Ammon's horn (tissue), 1 donor: ENCODE measurements at regions not wholly inside any gene's neighbourhood (a gene's known extent, or its start where the extent isn't known, plus 50 kb on each side); places are given as distances from the start of the nearest gene placed in this dataset.
"Not testable (repeated sequence)": the region's sequence is repeated elsewhere in the genome, so short reads cannot be mapped to it uniquely, and the experiment has no call there.

Experiments used
- DNase-seq: peaks from one replicate; pipeline ENCODE4 v3.0.0-alpha.2; 2016; ENCODE audit warnings: low spot score

DNA sequence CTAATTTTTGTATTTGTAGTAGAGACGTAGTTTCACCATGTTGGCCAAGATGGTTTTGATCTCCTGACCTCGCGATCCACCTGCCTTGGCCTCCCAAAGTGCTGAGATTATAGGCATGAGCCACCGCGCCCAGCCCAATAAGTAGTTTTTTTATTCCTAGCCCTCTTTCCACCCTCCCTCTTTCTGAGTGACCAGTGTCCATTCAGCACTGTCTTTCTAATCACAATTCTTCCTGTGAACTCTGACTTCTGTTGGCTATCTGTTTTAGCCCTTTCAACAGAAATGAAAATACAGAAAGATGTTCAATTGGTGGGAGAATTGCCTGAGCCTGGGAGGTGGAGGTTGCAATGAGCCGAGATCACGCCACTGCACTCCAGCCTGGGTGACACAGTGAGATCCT is 122.3 kb upstream of the LIFR start:
- peak; percentile 38 for DNase-seq

DNA sequence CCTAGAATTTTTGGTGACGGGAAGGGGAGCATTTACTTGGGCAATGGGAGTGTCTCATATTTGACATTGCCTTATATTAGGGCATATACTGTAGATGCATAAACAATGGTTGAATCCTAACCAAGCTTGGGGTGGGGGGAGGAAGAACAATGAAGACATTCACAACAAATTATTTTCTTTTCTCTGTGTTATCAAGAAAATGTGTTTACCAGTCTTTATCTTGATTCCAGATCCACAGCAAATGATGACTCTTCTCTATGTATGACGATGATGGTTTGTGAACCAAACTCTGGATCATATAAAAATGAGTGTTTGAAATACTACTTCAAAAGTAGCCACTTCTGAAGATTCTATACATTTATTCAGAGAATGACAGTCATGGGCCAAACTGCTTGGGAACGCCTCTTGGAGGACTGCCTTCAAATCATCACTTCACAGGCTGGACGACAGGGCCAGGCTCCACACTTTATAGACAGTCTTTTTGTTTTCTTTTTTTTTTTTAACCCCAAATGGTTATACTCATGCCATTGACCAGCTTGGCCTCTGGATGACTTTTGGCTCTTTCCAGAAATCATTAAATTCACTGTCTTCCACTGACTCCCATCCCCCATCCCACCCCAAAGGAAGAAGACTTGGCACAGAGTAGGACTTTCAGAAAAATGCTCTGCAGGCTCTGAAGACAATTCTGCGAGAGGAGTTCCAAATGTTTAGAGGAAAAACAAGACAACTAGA is 123.8 kb upstream of the LIFR start:
- peak; percentile 60 for DNase-seq

DNA sequence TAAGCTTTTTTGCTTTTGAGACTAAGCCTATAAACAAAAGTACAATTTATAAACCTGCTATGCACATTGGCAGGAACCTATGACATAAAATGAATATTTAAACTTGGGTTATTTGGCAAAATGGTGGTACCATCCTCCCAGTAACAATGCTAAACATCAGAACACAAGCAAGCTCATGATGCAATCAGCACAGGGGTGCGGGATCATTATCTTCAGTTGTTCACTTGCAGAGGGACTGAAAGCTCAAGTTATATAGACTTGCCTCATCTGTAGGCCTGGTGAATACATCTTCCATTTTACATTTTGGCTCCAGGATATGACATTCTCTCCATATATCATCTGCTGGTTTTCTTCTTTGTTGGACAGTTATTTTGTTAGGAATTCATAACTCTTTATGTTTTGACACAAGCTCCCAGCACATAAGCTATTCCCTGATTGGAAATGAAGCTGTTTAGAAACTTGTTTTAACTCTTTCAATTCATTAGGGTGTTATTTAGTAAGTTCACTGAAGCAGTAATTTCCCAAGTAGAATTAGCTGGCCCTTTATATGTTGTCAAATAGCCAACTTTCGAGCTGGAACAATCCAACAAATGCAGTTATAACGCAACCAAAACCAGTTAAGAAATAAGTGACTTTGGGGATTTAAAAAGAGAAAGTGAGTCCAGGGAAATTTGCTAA is 124.7 kb upstream of the LIFR start:
- DNase-seq, result no peak

DNA sequence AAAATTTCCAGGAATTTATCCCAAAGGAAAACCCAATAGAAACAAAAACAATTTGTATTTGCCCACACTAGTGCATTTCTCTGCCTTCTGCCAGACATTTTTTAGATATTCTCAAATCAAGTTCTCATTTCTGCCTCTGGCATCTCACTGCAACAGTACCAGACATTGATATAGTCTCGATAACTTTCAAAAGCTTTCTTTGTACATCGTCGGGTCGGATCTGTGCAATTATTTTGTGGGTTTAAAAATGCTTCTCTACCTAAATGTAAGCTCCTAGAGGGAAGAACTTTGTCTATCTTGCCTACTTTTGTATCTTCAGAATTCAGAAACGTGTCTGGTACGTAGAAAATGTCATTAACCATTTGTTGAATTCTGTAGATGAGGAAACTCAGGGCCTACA is 125.5 kb upstream of the LIFR start:
- DNase-seq, result no peak

DNA sequence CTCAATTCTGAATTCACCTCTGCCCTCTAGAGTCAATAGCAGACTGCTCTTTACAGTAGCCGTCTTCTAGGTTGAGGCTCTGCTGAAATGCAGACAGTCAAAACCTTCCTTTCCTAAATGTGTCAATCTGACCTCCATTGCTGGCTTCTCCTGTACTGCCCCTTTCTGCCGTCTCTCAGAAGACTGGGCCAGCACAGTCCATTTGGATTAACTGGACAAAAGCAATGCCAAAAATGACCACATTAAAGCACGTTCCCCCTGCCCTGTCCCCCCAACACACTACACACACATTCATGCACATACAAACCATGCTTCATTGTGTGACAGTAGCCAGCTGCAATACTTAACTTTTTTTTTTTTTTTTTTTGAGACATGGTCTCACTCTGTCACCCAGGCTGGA is 130.2 kb upstream of the LIFR start:
- DNase-seq, result no peak

DNA sequence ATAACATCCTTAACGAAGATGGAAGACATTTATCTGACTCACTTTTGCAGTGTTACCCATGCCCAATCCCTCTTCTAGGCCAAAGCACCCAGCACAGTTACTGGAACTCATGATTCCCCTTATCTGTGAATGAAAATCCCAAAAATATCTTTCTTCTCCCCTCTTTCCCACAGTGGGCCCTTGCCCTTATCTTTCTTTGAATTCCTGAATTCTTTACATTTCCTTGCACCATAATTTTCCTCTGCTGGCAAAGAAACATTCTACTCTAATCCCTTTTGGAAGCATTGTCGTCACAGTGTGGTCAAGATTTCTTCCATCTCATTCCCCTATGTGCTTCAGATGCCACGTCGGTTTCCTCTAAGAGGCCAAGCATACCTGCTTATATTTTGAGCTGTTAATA is 135.9 kb upstream of the LIFR start:
- no peak for DNase-seq

DNA sequence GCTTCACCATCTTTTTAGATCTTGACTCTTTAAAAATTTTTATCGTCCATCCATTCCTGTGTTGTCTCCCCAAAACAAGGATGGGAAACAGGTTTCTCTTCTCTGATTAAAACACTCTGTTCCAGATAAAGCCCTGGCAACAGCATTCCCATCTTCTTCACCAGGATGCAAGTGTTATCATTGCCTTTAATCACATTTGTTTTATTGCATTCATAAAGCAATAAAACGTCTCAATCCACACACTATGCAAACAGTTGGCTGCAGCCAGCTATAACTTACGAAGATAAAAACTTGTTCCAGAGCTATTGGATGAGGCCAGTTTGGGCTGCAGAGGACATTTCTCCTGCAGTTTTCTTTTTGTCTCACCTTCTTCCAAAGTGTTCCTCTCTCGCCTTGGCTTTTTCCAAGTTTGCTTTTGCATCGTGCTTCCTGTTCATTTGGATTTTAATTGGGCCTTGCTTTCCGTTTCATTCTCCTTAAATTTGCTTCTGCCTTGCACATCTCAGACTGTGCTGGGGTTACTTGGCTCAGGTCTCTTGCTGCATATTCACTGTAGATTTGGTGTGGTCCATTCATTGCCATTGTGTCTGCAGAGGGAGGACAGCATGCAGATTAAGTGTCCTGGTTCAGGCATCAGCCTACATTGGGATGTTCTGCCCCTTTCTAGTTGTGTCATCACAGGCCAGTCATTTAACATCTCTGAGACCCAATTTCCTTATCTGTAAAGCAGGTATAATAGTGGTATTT is 136.5 kb upstream of the LIFR start:
- no peak for DNase-seq

DNA sequence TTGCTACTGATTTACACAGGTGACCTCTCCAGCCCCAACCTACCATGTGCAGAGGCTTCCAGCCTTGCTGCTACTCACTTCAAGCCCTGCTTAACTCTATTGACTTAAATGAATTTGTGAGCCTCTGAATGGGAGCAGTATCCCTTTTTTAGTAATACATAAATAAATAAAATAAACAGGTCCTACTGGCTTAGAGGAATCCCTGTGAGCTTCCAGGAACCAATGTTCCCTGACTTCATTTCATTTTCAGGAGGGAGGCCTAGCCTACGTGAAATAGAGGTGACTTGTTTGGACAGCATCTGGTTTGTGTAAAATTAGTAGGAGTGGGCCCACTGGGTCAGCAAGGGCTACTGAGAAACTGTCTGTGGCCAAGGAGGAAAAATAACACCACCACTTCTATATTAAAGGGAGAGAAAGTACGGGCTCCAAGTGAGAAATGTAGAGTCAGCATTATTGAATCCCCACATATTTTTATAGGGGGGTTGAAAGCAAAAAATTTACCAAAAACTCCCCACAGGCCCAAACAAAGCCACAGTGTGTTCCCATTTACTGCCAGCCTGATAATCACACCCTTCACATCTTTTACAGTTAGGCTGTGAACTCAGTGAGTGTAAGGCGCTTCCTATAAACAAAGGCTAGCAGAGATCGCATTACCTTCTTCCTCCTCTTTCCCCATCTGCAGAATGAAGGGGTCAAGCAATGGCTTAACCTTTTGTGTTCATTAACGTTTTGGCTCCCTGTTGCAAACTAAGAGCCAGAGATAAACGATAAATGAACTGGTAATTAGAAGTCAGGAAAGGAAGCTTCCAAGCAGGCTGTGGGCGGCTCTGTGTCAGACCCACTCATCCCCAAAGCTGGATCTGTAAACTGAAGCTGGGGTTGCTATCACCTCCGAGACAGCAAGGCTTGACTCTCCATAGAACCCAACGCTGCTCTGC is 138.8 kb upstream of the LIFR start:
- no peak for DNase-seq

DNA sequence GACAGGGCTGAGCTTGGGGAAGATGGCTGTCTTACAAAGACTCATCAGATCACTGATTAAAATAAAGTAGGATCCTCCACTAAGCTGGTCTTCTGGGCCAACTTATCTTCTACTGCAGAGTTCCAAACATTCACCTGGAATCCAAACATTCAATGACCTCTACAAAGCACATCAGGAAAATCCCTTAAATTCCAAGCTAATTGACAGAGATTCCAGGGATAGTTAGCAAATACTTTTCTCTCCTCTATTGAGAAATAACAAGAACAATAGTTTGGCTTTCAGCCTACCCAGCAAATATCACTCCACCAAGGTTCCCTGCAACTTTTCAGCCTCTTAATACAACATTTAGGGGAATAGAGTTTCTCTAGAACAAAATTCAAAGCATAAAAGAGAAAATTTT is 140.6 kb upstream of the LIFR start:
- no peak for DNase-seq

DNA sequence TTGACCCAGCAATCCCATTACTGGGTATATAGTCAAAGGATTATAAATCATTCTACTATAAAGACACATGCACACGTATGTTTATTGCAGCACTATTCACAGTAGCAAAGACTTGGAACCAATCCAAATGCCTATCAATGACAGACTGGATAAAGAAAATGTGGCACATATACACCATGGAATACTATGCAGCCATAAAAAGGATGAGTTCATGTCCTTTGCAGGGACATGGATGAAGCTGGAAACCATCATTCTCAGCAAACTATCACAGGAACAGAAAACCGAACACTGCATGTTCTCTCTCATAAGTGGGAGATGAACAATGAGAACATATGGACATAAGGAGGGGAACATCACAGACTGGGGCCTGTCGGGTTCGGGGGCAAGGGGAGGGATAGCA is 140.3 kb upstream of the OSMR start:
- DNase-seq, result not testable (repeated sequence)

DNA sequence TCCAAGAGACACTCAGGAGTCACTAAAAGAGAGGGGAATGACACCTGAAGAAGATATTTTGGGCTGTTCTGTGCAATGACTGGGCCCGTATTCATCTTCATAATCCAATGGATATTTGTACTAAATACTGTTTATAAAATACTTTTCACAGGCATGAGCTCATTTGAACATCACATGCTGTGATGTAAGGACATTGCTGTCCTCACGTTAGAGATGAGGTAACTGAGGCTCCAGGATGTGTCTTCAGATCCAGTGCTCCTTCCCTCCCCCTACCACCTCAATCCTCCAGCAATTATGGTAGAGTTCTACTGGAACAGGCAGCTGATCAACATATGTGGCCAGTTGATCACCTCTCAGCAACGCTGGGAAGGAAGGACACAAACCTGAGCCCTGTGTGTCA is 139.4 kb upstream of the OSMR start:
- no peak for DNase-seq

DNA sequence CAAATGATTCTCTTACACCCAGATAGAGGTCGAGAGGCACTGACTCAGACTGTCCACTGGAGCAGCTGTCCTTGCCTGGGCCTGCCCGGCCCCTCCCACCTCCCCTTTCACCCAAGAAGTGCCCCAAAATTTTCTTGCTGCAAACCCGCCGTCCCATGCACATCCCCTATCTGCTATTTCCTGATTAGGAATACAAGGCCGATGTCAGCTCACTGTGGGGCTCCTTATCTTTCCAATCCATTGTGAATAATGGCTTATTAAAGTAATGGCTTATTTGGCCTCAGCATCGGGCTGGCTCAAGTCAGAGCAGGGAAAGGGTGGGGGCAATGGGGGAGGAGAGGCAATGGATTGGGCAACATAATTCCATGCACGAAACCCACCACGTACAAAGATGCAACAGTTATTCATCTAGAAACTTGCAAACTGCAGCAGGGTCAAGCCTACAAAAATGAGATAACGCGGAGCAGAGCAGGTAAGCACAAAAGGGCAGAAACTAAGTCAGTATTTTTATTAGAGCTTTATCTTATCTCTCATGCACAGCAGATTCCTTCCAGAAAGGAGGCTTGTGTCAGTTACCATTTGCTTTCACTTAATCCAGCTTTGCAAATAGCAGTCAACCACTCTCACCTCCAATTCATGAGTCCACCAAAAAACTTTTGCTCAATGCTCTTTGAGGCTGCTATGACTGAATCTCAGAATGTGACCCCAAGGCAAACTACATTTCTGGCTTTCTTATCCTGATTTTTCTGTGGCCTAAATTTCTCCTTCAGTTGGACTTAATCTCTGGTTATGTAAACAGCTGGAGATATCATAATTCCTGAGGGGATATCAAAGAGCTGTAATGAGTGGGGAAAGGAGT is 138.2 kb upstream of the OSMR start:
- DNase-seq, result no peak

DNA sequence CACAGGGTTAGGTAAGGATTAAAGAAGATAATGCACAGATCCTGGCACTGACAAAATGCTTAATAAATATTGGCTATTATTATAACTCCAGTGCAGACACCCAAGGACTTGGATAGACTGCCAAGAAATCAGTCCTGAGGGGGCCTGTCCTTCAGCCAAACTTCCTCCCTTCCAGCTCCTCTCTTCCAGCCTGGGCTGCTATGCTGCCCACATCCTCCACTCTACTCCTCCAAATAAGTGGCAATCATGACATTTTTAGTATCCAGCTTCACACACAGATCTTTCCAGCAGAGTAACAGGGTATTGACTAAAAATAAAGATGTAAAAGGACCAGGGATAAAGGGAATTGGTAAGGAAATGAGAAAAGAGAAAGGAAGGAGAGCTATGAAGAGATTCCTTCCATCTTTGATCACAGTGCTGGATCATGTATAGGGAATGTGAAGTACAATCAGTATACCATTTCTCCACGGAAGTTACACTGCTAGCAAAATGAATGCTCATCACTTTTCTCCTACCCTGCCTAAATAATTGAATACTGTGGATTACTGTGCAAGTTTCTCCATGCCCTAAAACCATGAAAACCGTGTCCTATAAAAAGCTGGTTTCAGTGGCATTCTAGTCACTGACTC is 136.0 kb upstream of the OSMR start:
- peak; percentile 21 for DNase-seq

DNA sequence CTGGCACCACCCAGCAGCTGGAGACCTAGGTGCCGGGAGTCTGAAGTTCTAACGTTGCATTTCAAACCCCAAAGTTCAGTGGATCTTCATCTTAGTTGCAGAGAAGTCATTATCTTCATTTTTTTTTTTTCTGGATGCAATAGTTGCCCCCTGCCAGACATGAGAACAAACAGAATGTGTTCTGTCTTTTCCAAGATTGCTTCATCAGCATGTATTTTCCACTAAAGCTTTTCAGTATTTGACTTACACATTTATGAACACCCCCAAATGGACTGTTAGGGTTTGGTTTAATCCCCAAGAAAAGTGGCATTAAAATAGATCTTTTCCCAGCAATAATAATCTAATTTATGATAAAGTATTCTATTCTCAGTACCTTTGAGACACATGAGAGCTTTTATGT is 135.2 kb upstream of the OSMR start:
- DNase-seq, result no peak

DNA sequence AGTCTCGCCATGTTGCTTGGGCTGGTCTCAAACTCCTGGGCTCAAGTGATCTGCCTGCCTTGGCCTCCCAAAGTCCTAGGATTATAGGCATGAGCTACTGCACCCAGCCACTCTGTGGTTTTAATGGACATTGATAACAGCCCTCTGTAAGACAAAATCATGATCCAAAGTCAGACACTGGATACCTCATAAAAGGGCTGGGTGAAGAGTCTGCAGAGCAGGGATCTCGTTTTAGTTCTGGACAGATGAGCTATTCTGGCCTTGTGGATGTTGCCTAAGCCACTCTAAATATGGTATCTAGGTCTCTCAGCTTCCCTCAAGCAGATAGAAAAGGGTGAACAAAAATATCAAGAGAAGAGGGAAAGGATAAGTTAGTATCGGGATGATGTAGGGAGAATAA is 133.4 kb upstream of the OSMR start:
- DNase-seq, result no peak

DNA sequence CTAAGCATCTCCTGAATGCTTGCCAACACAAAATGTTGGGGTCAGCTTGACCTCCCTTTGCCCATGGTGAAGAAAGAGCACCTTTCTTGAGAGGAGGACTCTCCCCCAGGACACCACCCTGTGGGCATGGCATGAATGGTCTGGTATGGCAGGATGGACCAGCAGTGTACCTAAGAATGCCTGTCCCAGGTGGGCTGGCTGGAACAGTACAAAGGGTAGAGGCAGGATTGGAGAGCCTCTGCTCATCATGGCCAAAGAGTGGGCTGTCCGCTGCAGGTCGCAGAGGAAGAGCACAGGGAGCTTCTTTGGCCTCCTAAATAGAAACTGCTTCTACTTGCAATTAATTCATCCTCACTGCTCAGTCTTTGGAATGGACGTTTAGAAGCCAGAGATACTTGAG is 131.6 kb upstream of the OSMR start:
- DNase-seq, result no peak

DNA sequence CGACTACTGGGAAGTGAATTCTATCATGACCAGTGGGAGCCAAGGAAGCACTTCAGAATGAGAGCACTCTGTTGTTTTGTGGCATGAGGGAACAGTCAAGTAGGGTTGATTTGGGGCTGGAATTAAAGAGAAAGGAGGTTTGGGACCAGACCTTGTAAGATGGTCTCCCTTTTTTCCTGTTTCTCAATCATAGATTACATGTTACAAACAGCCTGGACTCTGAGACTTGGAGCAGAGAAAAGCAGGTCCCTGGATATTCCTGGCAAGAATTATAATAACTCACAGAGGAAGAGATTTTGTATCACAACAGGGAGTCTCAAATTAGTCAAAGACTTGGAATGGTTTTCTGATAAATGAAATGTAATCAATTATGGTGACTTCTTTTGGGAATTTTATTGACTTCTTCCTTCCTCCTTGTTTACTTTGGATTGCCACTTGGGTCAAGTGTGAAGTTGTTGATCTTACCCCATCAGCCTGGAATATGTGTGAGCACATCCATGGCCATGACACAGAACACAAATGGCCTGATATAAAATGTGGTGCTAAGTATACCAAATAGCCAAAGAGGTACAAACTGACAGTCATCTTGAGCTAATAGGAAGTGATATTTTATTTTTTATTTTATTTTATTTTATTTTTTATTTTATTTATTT is 131.0 kb upstream of the OSMR start:
- no peak for DNase-seq

DNA sequence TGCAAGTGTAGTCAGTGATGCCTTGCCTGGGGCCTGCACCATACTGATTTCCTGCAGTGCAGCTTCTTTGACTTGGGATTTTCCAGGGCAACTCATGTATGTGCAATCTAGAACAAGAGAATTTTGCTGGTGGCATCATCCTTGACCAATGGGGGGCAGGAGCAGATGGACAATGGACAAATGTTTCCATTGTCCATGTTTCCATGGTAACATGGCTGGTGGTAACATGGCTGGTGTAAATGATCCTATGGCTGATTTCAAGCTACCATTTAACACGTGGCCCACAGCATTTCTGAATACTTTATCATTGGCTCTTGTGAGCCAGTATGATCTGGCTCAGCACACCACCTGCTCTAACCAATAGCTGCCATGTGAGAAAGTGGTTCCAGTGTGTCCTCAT is 130.1 kb upstream of the OSMR start:
- peak; percentile 83 for DNase-seq

DNA sequence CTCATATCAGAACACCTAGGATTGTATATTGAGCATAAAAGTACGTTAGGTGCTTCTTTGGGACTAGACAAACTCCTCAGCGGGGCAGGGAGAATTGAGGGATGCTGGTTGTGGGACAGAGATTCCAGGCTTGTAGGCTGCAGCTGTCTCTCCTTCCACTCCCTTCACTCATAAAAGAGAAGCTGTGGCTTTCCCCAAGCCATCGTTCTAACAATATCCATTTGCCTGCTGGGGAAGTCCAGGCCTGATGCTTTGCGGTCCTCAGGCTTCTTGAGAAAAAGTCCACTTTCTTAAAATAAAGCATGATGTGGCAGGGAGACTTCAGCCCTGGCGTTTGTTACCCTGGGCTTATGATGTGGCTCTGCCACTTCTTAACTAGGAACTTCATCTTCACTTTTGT is 129.3 kb upstream of the OSMR start:
- no peak for DNase-seq

DNA sequence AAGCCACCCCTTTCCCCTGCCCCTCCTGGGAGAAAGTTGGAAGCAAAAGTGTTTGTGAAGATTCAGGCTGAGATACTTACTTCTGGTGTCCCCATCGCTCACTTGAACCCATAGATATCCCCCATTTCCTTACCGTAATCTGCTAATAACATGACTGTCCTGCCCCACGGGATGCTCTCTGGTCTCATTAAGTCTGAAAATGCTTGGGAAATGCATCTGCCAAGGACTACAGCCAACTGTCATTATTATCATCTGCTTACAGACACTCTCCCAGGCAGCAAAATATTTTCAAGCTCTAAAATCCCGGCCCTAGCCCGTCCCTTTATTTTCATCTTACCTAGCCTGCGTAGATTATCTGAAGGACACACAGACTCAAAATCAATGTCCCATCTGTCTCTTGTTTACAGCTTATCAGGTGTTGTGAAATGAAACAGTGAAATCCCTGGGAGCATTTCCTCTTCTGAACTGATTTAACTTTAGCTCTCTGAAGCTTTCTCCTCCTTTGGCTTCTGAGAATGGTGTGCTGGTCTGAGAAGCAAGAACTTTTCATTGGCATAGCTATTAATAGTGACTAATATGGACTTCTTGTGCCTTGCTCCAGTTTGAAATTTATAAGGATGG is 126.9 kb upstream of the OSMR start:
- DNase-seq, result no peak
